K562 (cell line): ENCODE measurements at regions not wholly inside any gene's neighbourhood (a gene's known extent, or its start where the extent isn't known, plus 50 kb on each side); places are given as distances from the start of the nearest gene placed in this dataset.

Experiments
- BRCA1 ChIP-seq, 2 experiments: fragments of 450-650 bp in 1 of 2; sonication (generic) in 1 of 2; formaldehyde crosslinking in 1 of 2; IDR thresholded peaks; 2 replicates each; pipeline versions ENCODE4 v1.5.0 to v1.6.1; 2017 to 2020; ENCODE audit warnings: mild to moderate bottlenecking in 1 of 2, missing genetic modification reagents in 1 of 2
- CEBPB ChIP-seq: fragments of 450-650 bp; IDR thresholded peaks from 2 replicates; pipeline ENCODE4 v1.6.1; 2016; ENCODE audit warnings: missing genetic modification characterization, missing compliant biosample characterization
- CREB1 ChIP-seq, 2 experiments: sonication (generic) in 1 of 2; formaldehyde crosslinking in 1 of 2; IDR thresholded peaks; 2 replicates each; pipeline versions ENCODE4 v1.6.1 to v1.8.0; 2012 to 2022; ENCODE audit warnings: inconsistent platforms in 1 of 2, mild to moderate bottlenecking in 1 of 2, missing genetic modification reagents in 1 of 2, moderate library complexity in 1 of 2
- CREB3L1 ChIP-seq: fragments of 450-650 bp; IDR thresholded peaks from 2 replicates; pipeline ENCODE4 v1.6.1; 2014; ENCODE audit warnings: low read depth, mild to moderate bottlenecking, moderate library complexity, borderline replicate concordance
- CTCF ChIP-seq, 3 experiments: IDR thresholded peaks in 2 of 3; conservative IDR thresholded peaks in 1 of 3; 2 replicates each; pipeline ENCODE4 v1.5.1; 2011 to 2012; ENCODE audit warnings: low read length in 3 of 3, mild to moderate bottlenecking in 3 of 3, control low read depth in 2 of 3, improper control_type of control experiment in 1 of 3, inconsistent platforms in 1 of 3, low read depth in 1 of 3, mixed read lengths in 1 of 3, moderate library complexity in 1 of 3; ENCODE audit not compliant: insufficient read depth in 2 of 3
- ESRRA ChIP-seq: fragments of 450-650 bp; IDR thresholded peaks from 2 replicates; pipeline ENCODE4 v1.6.1; 2014; ENCODE audit warnings: low read depth, mild to moderate bottlenecking, moderate library complexity, borderline replicate concordance
- FUS ChIP-seq: fragments of 200-400 bp; formaldehyde crosslinking; optimal IDR thresholded peaks from 2 replicates; pipeline ENCODE3; 2017; ENCODE audit warnings: low read depth, low read length
- HCFC1 ChIP-seq: IDR thresholded peaks from 2 replicates; pipeline ENCODE4 v1.6.1; 2012; ENCODE audit warnings: low read depth, low read length, improper control_type of control experiment
- HNRNPUL1 ChIP-seq: fragments of 200-400 bp; formaldehyde crosslinking; IDR thresholded peaks from 2 replicates; pipeline ENCODE4 v1.6.1; 2017; ENCODE audit warnings: low read length
- KLF6 ChIP-seq: fragments of 250-450 bp; sonication (Bioruptor Pico); IDR thresholded peaks from 2 replicates; pipeline ENCODE4 v1.4.0; 2020; ENCODE audit warnings: mild to moderate bottlenecking, moderate library complexity, borderline replicate concordance
- MTA3 ChIP-seq: fragments of 450-650 bp; formaldehyde crosslinking; IDR thresholded peaks from 2 replicates; pipeline ENCODE4 v1.6.1; 2017; ENCODE audit warnings: mild to moderate bottlenecking, borderline replicate concordance
- NCOR1 ChIP-seq: fragments of 450-650 bp; IDR thresholded peaks from 2 replicates; pipeline ENCODE4 v1.6.1; 2016; ENCODE audit warnings: mild to moderate bottlenecking, moderate library complexity
- NR2C1 ChIP-seq, 2 experiments: fragments of 450-650 bp; IDR thresholded peaks; 2 replicates each; pipeline ENCODE4 v1.6.1; 2017; ENCODE audit warnings: mild to moderate bottlenecking in 2 of 2, antibody characterized with exemption in 1 of 2, inconsistent platforms in 1 of 2, missing compliant biosample characterization in 1 of 2, missing genetic modification characterization in 1 of 2
- NR2C2 ChIP-seq, 2 experiments: fragments of 200-800 bp in 1 of 2; sonication (Bioruptor generic) in 1 of 2; sonication (generic) in 1 of 2; formaldehyde crosslinking in 1 of 2; IDR thresholded peaks; 2 replicates each; pipeline versions ENCODE4 v1.6.1 to v1.8.0; 2016 to 2022; ENCODE audit warnings: mild to moderate bottlenecking in 1 of 2, missing compliant biosample characterization in 1 of 2, missing genetic modification characterization in 1 of 2, missing genetic modification reagents in 1 of 2
- NR2F6 ChIP-seq: fragments of 450-650 bp; formaldehyde crosslinking; IDR thresholded peaks from 2 replicates; pipeline ENCODE4 v1.4.0; 2020; ENCODE audit warnings: mild to moderate bottlenecking
- RB1 ChIP-seq: fragments of 450-650 bp; IDR thresholded peaks from 2 replicates; pipeline ENCODE4 v1.6.1; 2017; ENCODE audit warnings: low read depth, mild to moderate bottlenecking
- SMC3 ChIP-seq: conservative IDR thresholded peaks from 2 replicates; pipeline ENCODE4 v1.6.1; 2011; ENCODE audit warnings: low read depth, low read length, improper control_type of control experiment; ENCODE audit not compliant: insufficient read depth
- THRB ChIP-seq: fragments of 450-650 bp; formaldehyde crosslinking; conservative IDR thresholded peaks from 2 replicates; pipeline ENCODE4 v1.4.0; 2022; ENCODE audit warnings: mild to moderate bottlenecking, missing genetic modification characterization
- XRCC5 ChIP-seq: fragments of 200-400 bp; formaldehyde crosslinking; IDR thresholded peaks from 2 replicates; pipeline ENCODE4 v1.6.1; 2017; ENCODE audit warnings: low read depth, mild to moderate bottlenecking, low read length
- ZBTB26 ChIP-seq: fragments of 450-650 bp; formaldehyde crosslinking; IDR thresholded peaks from 2 replicates; pipeline ENCODE4 v1.4.0; 2022; ENCODE audit warnings: missing genetic modification characterization

- TF ChIP-seq ESRRA (peak; percentile 91), SMC3 (peak; percentile 61), CREB1 (IDR thresholded peaks at IDR 0.05) (no peak), CREB1 (CRISPR knock-in tag; IDR thresholded peaks at IDR 0.05) (0 out of 2 replicates have a peak, but pooled peaks have one; percentile 28), RB1 (peak; percentile 93), NR2C2 (CRISPR knock-in tag; IDR thresholded peaks at IDR 0.05) (0 out of 2 replicates have a peak, but pooled peaks have one; percentile 43), NR2C2 (tag; IDR thresholded peaks at IDR 0.05) (peak; percentile 89), NCOR1 (peak; percentile 27), HCFC1 (0 out of 2 replicates have a peak, but pooled peaks have one; percentile 13), NR2F6 (CRISPR knock-in tag) (no peak), KLF6 (CRISPR knock-in tag) (no peak), MTA3 (peak; percentile 85), NR2C1 (IDR thresholded peaks at IDR 0.05) (peak; percentile 37; the same call in 1 of the 2 replicates), NR2C1 (tag; IDR thresholded peaks at IDR 0.05) (peak; percentile 75), CREB3L1 (peak; percentile 28; the same call in 1 of the 2 replicates), BRCA1 (IDR thresholded peaks at IDR 0.05) (no peak), BRCA1 (CRISPR knock-in tag; IDR thresholded peaks at IDR 0.05) (no peak), CTCF (IDR thresholded peaks at IDR 0.05 in 2 of 3, conservative IDR thresholded peaks at IDR 0.05 in 1 of 3; ENCODE audit: insufficient read depth in 2 of 3, low read depth in 1 of 3, low read length in 3 of 3) (peak; percentile 78 to 94 (median 83)), FUS (peak; percentile 43), XRCC5 (peak; percentile 69; the same call in 1 of the 2 replicates), THRB (no peak), ZBTB26 (no peak), HNRNPUL1 (no peak), CEBPB (tag) (no peak)
Measured at GRCh38 chr5:2038321-2039179, 155.8 kb upstream of the IRX4 start (continued).
